Gastroesophageal sphincter (tissue), 3 donors: ENCODE measurements at regions not wholly inside any gene's neighbourhood (a gene's known extent, or its start where the extent isn't known, plus 50 kb on each side); places are given as distances from the start of the nearest gene placed in this dataset.

Experiments used
- CTCF ChIP-seq, 4 experiments: fragments of 200-600 bp in 2 of 4; fragments of 450-650 bp in 2 of 4; sonication (generic) in 1 of 4; IDR thresholded peaks; one replicate each; pipeline ENCODE4 v1.5.1; 2017 to 2019; ENCODE audit warnings: antibody characterized with exemption in 4 of 4, mild to moderate bottlenecking in 2 of 4, moderate library complexity in 2 of 4
- EP300 ChIP-seq: sonication (generic); formaldehyde crosslinking; IDR thresholded peaks from one replicate; pipeline ENCODE4 v1.6.1; 2017; ENCODE audit warnings: antibody characterized with exemption, mild to moderate bottlenecking
- POLR2A ChIP-seq, 2 donors: fragments of 450-650 bp; IDR thresholded peaks; one replicate each; pipeline ENCODE4 v1.6.1; 2017; ENCODE audit warnings: antibody characterized with exemption in 2 of 2, mild to moderate bottlenecking in 2 of 2, moderate library complexity in 1 of 2
- POLR2AphosphoS5 ChIP-seq: sonication (generic); formaldehyde crosslinking; IDR thresholded peaks from one replicate; pipeline ENCODE4 v1.6.1; 2017; ENCODE audit warnings: antibody characterized with exemption

DNA sequence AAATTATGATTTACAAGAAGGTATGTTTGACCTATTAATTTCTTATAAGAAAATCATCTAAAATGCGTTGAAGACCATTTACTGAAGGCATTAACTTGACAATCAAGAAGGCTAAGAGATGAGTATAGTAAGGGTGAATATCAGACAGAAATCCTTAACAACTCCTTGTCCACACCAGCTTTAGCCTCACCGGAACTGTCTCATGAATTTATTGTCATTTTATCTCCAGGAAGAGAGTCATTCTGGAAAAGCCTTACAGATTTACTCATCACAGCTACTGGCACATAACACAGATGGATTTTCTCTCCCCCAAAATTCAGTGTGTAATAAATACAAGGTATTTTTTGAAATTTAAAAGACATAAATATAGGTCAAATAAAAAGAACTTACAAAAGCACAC is 129.4 kb upstream of the LSM8 start:
- no peak for TF ChIP-seq EP300
- no peak for TF ChIP-seq CTCF (IDR thresholded peaks at IDR 0.05)
- TF ChIP-seq POLR2A (IDR thresholded peaks at IDR 0.05): no peak
- no peak for TF ChIP-seq POLR2AphosphoS5
